Keratinocyte (primary cell): ENCODE measurements at regions not wholly inside any gene's neighbourhood (a gene's known extent, or its start where the extent isn't known, plus 50 kb on each side); places are given as distances from the start of the nearest gene placed in this dataset.
A peak's percentile ranks its signal among the peaks of the same experiment; 100 is the strongest.

Experiments
- DNase-seq: peaks from one replicate; pipeline ENCODE4 v3.0.0-alpha.2; 2011; ENCODE audit warnings: low read depth, missing footprints, low spot score
- FAIRE-seq: peaks from 2 replicates; lab custom pipeline; 2011; peaks lifted over from hg19 to GRCh38; lab: Jason Lieb, UNC
- H2AFZ ChIP-seq: 2 replicates; pipeline ENCODE4 v1.6.0; 2012; ENCODE audit warnings: low read length, control low read depth, inconsistent platforms; ENCODE audit not compliant: control insufficient read depth
- H3K27ac ChIP-seq: 2 replicates; pipeline ENCODE4 v1.5.1; 2011; ENCODE audit warnings: low read length; ENCODE audit not compliant: control insufficient read depth, insufficient read depth
- H3K27me3 ChIP-seq: 3 replicates; pipeline ENCODE4 v1.6.0; 2011; ENCODE audit warnings: low read length; ENCODE audit not compliant: control insufficient read depth, insufficient read depth; ENCODE audit errors: extremely low read depth
- H3K36me3 ChIP-seq, 2 experiments: 2 replicates in 1 of 2; 3 replicates in 1 of 2; pipeline ENCODE4 v1.5.1; 2011; ENCODE audit warnings: low read length in 2 of 2, mild to moderate bottlenecking in 1 of 2; ENCODE audit not compliant: control insufficient read depth in 2 of 2, insufficient read depth in 2 of 2; ENCODE audit errors: extremely low read depth in 1 of 2
- H3K4me1 ChIP-seq: 3 replicates; pipeline ENCODE4 v1.5.1; 2011; ENCODE audit warnings: low read length; ENCODE audit not compliant: control insufficient read depth, insufficient read depth; ENCODE audit errors: extremely low read depth
- H3K4me2 ChIP-seq: 3 replicates; pipeline ENCODE4 v1.6.0; 2011; ENCODE audit warnings: low read depth, low read length; ENCODE audit not compliant: control insufficient read depth, insufficient read depth; ENCODE audit errors: extremely low read depth
- H3K4me3 ChIP-seq, 3 experiments: fragments of 200-600 bp in 1 of 3; sonication (generic) in 1 of 3; 2 replicates in 2 of 3; 3 replicates in 1 of 3; pipeline ENCODE4 v1.5.1; 2011 to 2016; ENCODE audit warnings: low read length in 3 of 3, mild to moderate bottlenecking in 3 of 3, control low read depth in 2 of 3, inconsistent platforms in 1 of 3, low read depth in 1 of 3, mixed read lengths in 1 of 3, mixed run types in 1 of 3, moderate library complexity in 1 of 3; ENCODE audit not compliant: control insufficient read depth in 2 of 3, insufficient read depth in 2 of 3; ENCODE audit errors: extremely low read depth in 1 of 3
- H3K79me2 ChIP-seq: 2 replicates; pipeline ENCODE4 v1.6.0; 2012; ENCODE audit warnings: low read length; ENCODE audit not compliant: control insufficient read depth, insufficient read depth
- H3K9ac ChIP-seq: 3 replicates; pipeline ENCODE4 v1.6.0; 2011; ENCODE audit warnings: low read length; ENCODE audit not compliant: control insufficient read depth, insufficient read depth; ENCODE audit errors: extremely low read depth
- H3K9me1 ChIP-seq: 3 replicates; pipeline ENCODE4 v1.6.0; 2011; ENCODE audit warnings: low read length; ENCODE audit not compliant: control insufficient read depth, insufficient read depth; ENCODE audit errors: extremely low read depth
- H3K9me3 ChIP-seq: 2 replicates; pipeline ENCODE4 v1.5.1; 2012; ENCODE audit warnings: low read depth, low read length; ENCODE audit not compliant: control insufficient read depth
- H4K20me1 ChIP-seq: 3 replicates; pipeline ENCODE4 v1.6.0; 2011; ENCODE audit warnings: low read length; ENCODE audit not compliant: control insufficient read depth, insufficient read depth; ENCODE audit errors: extremely low read depth
- EZH2 ChIP-seq: IDR thresholded peaks from one replicate; pipeline ENCODE4 v1.6.1; 2012; ENCODE audit warnings: inconsistent platforms, mild to moderate bottlenecking, low read length, moderate library complexity
- dilution Hi-C: fragments of 300-500 bp; cut with MboI; formaldehyde crosslinking; loops from one replicate; pipeline ENCODE4 v1.7.0; 2020; ENCODE audit warnings: low sequenced_read_pairs; ENCODE audit not compliant: extremely low pct_ligation_motif_present
- TF ChIP-seq, protein P1 (sequence below), 3 experiments: IDR thresholded peaks in 1 of 3; conservative IDR thresholded peaks in 1 of 3; optimal IDR thresholded peaks in 1 of 3; 2 replicates in 2 of 3; 3 replicates in 1 of 3; pipeline versions ENCODE3 to v1.5.1; 2011; ENCODE audit warnings: low read length in 3 of 3, mild to moderate bottlenecking in 3 of 3, moderate library complexity in 2 of 3, control low read depth in 1 of 3, inconsistent platforms in 1 of 3; ENCODE audit not compliant: insufficient read depth in 2 of 3; ENCODE audit errors: extremely low read depth in 1 of 3

DNA sequence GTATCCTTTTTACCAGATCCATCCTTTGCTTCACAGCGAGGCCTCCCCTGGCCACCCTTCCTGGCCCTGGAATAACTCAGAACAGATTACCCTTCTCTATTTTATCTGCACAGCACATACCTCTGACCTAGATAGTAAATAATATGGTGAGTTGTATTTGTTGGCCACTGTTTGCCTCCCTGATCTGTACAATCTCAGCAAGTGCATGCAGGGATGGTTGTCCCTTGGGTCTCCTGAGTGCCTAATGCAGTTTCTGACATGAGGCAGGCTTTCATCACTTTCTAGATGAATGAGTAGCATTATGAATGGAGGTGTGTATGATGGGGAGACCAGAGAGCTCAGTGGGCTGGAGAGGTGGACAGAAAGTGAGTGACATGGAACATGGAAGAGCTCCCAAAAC lies 525.1 kb upstream of the IGFBP3 start:
- no peak overlapping the region for H3K27ac ChIP-seq
- no peak overlapping the region for H2AFZ ChIP-seq
- H3K9me1 ChIP-seq = no peaks in the 10 kb centered on the region
- dilution Hi-C loops = no loop called here
- no peaks in the 10 kb centered on the region for H3K79me2 ChIP-seq
- H3K27me3 ChIP-seq = no peaks in the 10 kb centered on the region
- no peaks in the 10 kb centered on the region for H3K9me3 ChIP-seq
- DNase-seq (no peak), FAIRE-seq (no peak)
- H3K9ac ChIP-seq = no peak overlapping the region
- H3K4me3 ChIP-seq = no peak overlapping the region
- peaks cover 15% of the 10 kb centered on the region for H3K4me1 ChIP-seq
- no peaks in the 10 kb centered on the region for H3K36me3 ChIP-seq
- no peak overlapping the region for H3K4me2 ChIP-seq
- TF ChIP-seq, protein P1, sequence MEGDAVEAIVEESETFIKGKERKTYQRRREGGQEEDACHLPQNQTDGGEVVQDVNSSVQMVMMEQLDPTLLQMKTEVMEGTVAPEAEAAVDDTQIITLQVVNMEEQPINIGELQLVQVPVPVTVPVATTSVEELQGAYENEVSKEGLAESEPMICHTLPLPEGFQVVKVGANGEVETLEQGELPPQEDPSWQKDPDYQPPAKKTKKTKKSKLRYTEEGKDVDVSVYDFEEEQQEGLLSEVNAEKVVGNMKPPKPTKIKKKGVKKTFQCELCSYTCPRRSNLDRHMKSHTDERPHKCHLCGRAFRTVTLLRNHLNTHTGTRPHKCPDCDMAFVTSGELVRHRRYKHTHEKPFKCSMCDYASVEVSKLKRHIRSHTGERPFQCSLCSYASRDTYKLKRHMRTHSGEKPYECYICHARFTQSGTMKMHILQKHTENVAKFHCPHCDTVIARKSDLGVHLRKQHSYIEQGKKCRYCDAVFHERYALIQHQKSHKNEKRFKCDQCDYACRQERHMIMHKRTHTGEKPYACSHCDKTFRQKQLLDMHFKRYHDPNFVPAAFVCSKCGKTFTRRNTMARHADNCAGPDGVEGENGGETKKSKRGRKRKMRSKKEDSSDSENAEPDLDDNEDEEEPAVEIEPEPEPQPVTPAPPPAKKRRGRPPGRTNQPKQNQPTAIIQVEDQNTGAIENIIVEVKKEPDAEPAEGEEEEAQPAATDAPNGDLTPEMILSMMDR (optimal IDR thresholded peaks at IDR 0.05 in 1 of 3, IDR thresholded peaks at IDR 0.05 in 1 of 3, conservative IDR thresholded peaks at IDR 0.05 in 1 of 3; ENCODE audit: extremely low read depth in 1 of 3, insufficient read depth in 2 of 3, low read length in 3 of 3) = no peak
- TF ChIP-seq EZH2 = no peak
- H4K20me1 ChIP-seq = no peaks in the 10 kb centered on the region

- Histone ChIP-seq H3K9me3 (no peaks in the 10 kb centered on the region), H3K27ac (no peak overlapping the region), H2AFZ (no peak overlapping the region), H3K36me3 (no peaks in the 10 kb centered on the region), H3K4me2 (no peak overlapping the region), H3K4me3 (no peak overlapping the region), H3K9me1 (no peaks in the 10 kb centered on the region), H3K79me2 (no peaks in the 10 kb centered on the region), H3K9ac (no peak overlapping the region), H3K4me1 (peaks cover 4% of the 10 kb centered on the region), H3K27me3 (no peaks in the 10 kb centered on the region), H4K20me1 (no peaks in the 10 kb centered on the region)
- dilution Hi-C loops = no loop called here
- DNase-seq (no peak), FAIRE-seq (peak; percentile 73)
- no peak for TF ChIP-seq EZH2
- TF ChIP-seq, protein P1 (optimal IDR thresholded peaks at IDR 0.05 in 1 of 3, IDR thresholded peaks at IDR 0.05 in 1 of 3, conservative IDR thresholded peaks at IDR 0.05 in 1 of 3; ENCODE audit: extremely low read depth in 1 of 3, insufficient read depth in 2 of 3, low read length in 3 of 3) = no peak
Observed at GRCh38 chr7:46444256-46444655, 523.2 kb upstream of the IGFBP3 start.
